GDM1 (cell line): ENCODE measurements at regions not wholly inside any gene's neighbourhood (a gene's known extent, or its start where the extent isn't known, plus 50 kb on each side); places are given as distances from the start of the nearest gene placed in this dataset.

ENCODE experiments used
- DNase-seq: peaks from one replicate; lab custom pipeline; 2025; lab: John Stamatoyannopoulos, UW

- DNase-seq: no peak
Observed at GRCh38 chr4:148747721-148748268, 305.6 kb upstream of the NR3C2 start.

DNA sequence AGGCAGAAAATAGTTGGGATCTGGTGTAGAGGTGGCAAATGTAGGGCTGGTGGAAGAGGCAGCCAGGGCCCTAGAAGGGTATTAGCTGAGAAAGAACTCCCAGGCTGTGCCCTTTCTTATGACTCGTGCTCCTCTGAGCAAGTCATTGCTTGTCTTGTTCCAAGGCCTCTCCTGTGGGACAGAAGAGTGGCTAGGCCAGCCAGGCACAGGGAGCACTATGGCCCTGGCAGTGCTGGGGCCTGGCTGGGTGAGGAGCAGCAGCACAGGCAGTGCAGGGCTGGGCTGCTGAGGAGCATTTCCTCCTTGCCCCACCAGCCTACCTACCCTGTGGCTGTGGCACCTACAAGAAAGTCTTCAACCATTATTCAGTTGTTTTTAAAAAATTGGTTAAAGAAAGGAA lies 298.5 kb upstream of the NR3C2 start:
- DNase-seq: no peak

- no peak for DNase-seq
Observed at GRCh38 chr4:148737061-148737770, 295.0 kb upstream of the NR3C2 start.

GRCh38 chr4:148735432-148736155 lies 293.4 kb upstream of the NR3C2 start:
- DNase-seq: no peak

GRCh38 chr4:148730766-148731165 lies 288.6 kb upstream of the NR3C2 start:
- DNase-seq: no peak

GRCh38 chr4:148730082-148730640 lies 287.9 kb upstream of the NR3C2 start:
- DNase-seq: no peak

- no peak for DNase-seq
Observed at GRCh38 chr4:148717988-148718387, 275.8 kb upstream of the NR3C2 start.

DNA sequence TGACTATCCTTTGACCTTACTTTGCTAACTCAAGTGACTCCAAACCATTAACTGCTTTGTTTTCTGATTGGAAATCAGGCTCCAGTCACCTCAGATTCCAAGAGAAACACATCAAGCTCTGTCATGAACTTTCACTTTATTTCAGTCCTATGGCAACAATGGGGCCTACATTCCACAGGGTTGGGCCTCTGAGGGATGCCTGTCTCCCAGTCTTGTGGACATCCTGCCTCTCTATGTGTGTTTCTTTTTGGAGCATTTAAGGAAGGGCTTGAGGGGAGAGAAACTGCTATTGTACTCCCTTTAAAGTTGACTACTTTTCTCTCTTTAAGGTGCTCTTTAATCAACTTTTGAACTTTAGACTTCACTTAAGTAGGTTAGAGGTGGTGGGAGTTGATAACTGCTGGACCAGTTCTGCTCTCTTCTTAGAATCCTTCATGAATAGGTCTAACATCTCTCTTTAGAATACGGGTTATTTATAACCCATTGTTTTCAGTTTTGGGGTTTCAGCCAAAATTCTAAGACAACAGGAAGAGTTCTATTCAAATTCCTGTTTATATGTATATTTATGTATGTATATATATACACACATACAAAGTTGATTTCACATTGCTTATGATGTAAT lies 274.3 kb upstream of the NR3C2 start:
- DNase-seq: no peak

GRCh38 chr4:148704291-148704690 lies 262.1 kb upstream of the NR3C2 start:
- no peak for DNase-seq

GRCh38 chr4:148694702-148695101 lies 252.5 kb upstream of the NR3C2 start:
- DNase-seq: no peak

GRCh38 chr4:148693913-148694649 lies 251.9 kb upstream of the NR3C2 start:
- no peak for DNase-seq

- DNase-seq: no peak
Observed at GRCh38 chr4:148692242-148692641, 250.0 kb upstream of the NR3C2 start.

- DNase-seq: no peak
Observed at GRCh38 chr4:148686449-148686848, 244.2 kb upstream of the NR3C2 start.

GRCh38 chr4:148684638-148685037 lies 242.4 kb upstream of the NR3C2 start:
- no peak for DNase-seq

- DNase-seq: no peak
Observed at GRCh38 chr4:148680884-148681283, 238.7 kb upstream of the NR3C2 start.

DNA sequence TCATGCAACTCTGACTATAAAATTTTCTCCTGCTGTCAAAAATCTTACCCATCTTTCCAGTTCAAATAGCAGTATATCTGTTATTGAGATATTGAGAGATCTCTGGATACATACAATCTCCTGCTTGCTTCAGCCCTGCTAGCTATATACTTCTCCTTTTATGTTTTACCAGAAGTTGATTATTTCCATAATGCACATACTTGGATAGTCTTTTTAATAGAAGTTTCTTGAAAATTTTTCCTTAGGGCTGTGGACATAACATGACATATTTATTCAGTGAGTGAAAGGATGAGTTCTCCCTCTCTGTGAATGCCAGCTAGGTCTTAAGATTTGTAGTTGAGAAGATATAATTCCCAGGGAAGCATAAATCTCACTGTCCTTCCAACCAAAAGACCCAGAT lies 234.1 kb upstream of the NR3C2 start:
- no peak for DNase-seq

DNA sequence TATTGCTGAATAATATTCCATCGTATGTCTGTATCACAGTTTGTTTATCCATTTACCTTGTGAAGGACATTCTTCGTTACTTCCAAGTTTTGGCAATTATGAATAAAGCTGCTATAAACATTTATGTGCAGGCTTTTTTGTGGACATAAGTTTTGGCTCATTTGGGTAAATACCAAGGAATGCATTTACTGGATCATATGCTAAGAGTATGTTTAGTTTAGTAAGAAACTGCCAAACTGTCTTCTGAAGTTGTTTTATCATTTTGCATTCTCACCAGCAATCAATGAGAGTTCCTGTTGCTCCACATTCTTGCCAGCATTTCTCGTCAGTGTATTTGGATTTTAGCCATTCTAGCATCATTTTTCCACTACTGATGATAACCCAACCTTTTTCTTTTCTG lies 232.7 kb upstream of the NR3C2 start:
- no peak for DNase-seq

DNA sequence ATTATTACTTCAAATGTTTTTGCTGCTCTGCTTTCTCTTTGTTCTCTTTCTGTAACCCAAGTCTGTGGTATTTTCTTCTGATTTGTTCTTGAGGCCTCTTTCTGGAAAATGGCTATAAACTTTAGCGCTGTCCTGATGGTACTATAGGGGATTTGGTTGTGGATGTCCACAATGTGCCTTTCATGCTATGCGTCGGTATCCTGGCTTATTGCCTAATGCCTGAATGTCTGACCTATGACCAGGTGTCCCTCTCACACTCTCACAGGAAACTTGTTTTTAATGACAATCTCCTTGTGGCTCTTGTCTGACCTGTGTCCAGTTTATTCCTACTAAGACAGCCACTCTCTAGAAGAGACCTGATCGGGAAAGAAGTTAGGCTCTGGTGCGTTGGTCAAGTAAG lies 222.4 kb upstream of the NR3C2 start:
- DNase-seq: no peak

DNA sequence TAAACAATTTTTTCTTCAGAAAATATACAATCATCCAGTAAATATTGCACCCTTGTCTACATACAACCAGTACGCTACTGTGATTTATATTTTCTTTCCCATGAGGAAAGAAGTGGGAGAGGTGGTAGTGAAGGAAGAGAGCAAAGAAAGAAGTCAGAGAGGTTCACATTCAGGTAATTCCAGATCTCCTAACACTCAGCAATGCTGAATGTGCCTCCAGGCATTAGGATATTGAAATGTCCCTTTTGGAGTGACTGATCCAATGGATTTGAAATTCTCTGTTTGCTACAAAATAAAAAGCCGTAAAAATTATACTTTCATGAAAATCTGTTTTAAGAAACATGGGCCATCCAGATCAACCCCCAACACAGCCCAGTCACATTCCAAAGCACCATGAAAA lies 211.9 kb upstream of the NR3C2 start:
- DNase-seq: no peak

- DNase-seq: no peak
Observed at GRCh38 chr4:148653681-148654080, 211.5 kb upstream of the NR3C2 start.

DNA sequence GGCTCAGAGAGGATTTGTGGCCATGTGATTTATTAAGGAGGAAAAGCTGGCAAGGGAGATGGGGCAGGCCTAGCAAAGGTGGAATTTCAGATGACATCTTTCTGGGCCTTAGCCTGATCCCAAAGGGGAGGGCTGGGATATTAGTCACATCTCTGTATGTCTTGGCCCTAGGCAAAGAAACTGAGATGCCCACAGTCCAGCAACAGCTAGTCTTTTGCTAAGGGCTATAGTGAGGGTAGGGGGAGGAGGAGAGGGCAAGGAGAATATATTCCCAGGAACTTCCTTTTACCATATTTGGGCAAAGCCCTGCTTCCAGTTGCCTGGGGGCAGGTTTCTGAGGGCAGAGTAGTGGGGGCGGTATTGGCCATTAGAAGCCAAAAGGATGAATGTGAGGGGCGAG lies 209.8 kb upstream of the NR3C2 start:
- no peak for DNase-seq
